BLaER1 (cell line): ENCODE measurements at regions not wholly inside any gene's neighbourhood (a gene's known extent, or its start where the extent isn't known, plus 50 kb on each side); places are given as distances from the start of the nearest gene placed in this dataset.

Experiments used
- H3K27ac ChIP-seq: shearing (Covaris generic); formaldehyde crosslinking; 2 replicates; pipeline ENCODE4 v1.8.1; 2022
- H3K27me3 ChIP-seq: shearing (Covaris generic); formaldehyde crosslinking; 2 replicates; pipeline ENCODE4 v1.8.1; 2022
- H3K36me3 ChIP-seq: shearing (Covaris generic); formaldehyde crosslinking; 2 replicates; pipeline ENCODE4 v1.8.1; 2022
- H3K4me1 ChIP-seq: shearing (Covaris generic); formaldehyde crosslinking; 2 replicates; pipeline ENCODE4 v1.8.1; 2022
- H3K4me2 ChIP-seq: shearing (Covaris generic); formaldehyde crosslinking; 2 replicates; pipeline ENCODE4 v1.8.1; 2022
- H3K4me3 ChIP-seq: shearing (Covaris generic); formaldehyde crosslinking; 2 replicates; pipeline ENCODE4 v1.8.1; 2022
- H3K9ac ChIP-seq: shearing (Covaris generic); formaldehyde crosslinking; 2 replicates; pipeline ENCODE4 v1.8.1; 2022
- H3K9me3 ChIP-seq: shearing (Covaris generic); formaldehyde crosslinking; 2 replicates; pipeline ENCODE4 v1.8.1; 2022
- H4K20me1 ChIP-seq: shearing (Covaris generic); formaldehyde crosslinking; 2 replicates; pipeline ENCODE4 v1.8.1; 2022
- Cebpa-rat ChIP-seq: shearing (Covaris generic); IDR thresholded peaks from 2 replicates; pipeline ENCODE4 v1.8.1; 2022

DNA sequence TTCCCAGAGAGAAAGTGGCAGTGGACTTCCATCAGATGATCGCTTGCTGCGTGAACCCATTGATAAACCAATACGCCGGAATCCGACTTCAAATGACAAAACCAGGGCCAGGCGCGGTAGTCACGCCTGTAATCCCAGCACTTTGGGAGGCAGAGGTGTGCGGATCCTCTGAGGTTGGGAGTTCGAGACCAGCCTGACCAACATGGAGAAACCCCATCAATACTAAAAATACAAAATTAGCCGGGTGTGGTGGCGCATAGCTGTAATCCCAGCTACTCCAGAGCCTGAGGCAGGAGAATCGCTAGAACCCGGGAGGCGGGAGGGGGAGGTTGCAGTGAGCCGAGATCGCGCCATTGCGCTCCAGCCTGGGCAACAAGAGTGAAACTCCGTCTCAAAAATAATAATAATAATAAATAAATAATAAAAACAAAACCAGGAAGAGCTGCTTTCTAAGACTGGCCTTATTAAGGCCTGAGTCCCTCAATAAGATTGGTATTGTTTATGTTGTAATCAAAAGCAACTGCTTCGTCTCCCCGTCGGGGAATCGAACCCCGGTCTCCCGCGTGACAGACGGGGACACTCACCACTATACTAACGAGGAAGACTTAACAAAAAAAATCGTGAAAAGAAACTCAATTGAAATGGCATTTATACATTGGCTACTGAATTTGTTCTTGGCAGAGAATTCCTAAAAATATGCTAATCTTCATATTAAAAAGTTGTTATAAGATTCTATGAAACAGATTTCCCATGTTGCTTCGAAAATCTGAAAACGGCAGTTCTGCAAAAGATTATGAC, 110.2 kb upstream of the ZNF184 start:
- peaks cover 8% of the 10 kb centered on the region; the same call in 1 of the 2 replicates for H3K9me3 ChIP-seq
- H3K4me3 ChIP-seq: no peak overlapping the region
- H3K4me2 ChIP-seq: no peak overlapping the region
- no peak overlapping the region for H3K9ac ChIP-seq
- no peak overlapping the region for H3K27ac ChIP-seq
- H3K4me1 ChIP-seq: no peaks in the 10 kb centered on the region
- no peaks in the 10 kb centered on the region for H3K36me3 ChIP-seq
- no peaks in the 10 kb centered on the region for H3K27me3 ChIP-seq
- TF ChIP-seq Cebpa-rat: no peak
- H4K20me1 ChIP-seq: no peaks in the 10 kb centered on the region

DNA sequence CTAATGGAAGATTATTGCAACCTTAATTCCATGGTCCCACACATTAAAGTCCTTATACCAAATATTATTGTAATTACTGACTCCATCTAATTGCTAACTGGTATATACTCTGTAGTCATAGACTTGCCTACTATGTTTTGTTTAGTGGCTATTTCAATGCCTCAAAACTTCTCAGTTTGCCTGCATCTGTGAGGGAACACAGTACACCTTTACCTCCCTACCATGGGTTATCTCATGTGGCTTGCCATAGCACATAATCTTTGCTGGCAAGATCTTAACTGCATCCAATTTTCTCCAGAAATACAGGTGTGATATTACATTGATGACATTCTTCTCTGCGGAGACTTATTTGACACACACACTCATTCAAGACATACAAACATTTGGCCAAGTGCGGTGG, 107.1 kb upstream of the ZNF184 start:
- no peak overlapping the region for H3K4me2 ChIP-seq
- H3K9me3 ChIP-seq: peaks cover 8% of the 10 kb centered on the region; the same call in 1 of the 2 replicates
- H3K27ac ChIP-seq: no peak overlapping the region

GRCh38 chr6:27577922-27578321, 105.0 kb upstream of the ZNF184 start:
- no peaks in the 10 kb centered on the region for H3K27me3 ChIP-seq
- no peak overlapping the region for H3K9ac ChIP-seq
- H3K27ac ChIP-seq: no peak overlapping the region
- H3K4me3 ChIP-seq: no peak overlapping the region
- TF ChIP-seq Cebpa-rat: no peak
- H4K20me1 ChIP-seq: no peaks in the 10 kb centered on the region
- H3K9me3 ChIP-seq: peaks cover 6% of the 10 kb centered on the region; the same call in 1 of the 2 replicates
- no peak overlapping the region for H3K4me2 ChIP-seq
- no peaks in the 10 kb centered on the region for H3K4me1 ChIP-seq
- H3K36me3 ChIP-seq: no peaks in the 10 kb centered on the region

More for the DNA sequence above, 107.1 kb upstream of the ZNF184 start:
- H3K27me3 ChIP-seq: no peaks in the 10 kb centered on the region
- no peaks in the 10 kb centered on the region for H3K36me3 ChIP-seq
- no peak overlapping the region for H3K9ac ChIP-seq
- no peak overlapping the region for H3K4me3 ChIP-seq
- H3K4me1 ChIP-seq: no peaks in the 10 kb centered on the region
- no peaks in the 10 kb centered on the region for H4K20me1 ChIP-seq
- no peak for TF ChIP-seq Cebpa-rat

DNA sequence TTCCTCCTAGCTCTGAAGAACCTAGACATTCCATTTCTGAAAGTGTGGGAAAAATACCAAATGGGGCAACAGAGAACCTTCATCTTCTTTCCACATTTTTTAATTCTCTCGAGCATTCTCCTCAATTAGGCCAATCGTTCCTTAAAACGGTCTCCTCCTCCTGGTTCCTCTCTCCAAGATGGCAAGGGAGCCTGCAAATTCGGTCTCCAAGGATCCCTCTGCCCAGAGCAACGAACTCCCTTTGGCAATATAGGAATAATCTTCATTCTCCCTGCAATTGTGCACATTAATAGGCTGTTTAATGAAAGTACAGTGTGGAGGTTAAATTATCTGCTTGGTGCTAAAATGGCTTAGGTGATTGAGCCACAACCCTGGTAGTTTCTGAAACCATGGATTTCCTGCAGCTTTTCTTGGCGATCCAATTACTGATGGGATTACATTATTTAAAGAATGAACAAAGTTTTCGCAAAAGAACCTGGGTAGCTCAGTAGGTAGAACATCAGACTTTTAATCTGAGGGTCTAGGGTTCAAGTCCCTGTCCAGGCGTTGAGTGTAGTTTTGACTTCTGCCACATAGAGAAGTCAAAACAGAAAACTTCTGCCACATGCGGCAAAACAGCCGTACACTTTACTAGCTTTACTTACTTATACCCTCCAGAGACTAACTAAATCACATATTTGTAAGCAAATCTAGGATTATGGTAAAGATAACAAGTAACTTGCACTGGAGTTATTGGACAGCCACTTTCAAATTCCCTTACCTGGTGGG, 102.9 kb upstream of the ZNF184 start:
- H3K4me2 ChIP-seq: no peak overlapping the region
- no peak for TF ChIP-seq Cebpa-rat
- H3K9me3 ChIP-seq: no peaks in the 10 kb centered on the region
- no peaks in the 10 kb centered on the region for H4K20me1 ChIP-seq
- no peak overlapping the region for H3K27ac ChIP-seq
- H3K4me1 ChIP-seq: no peaks in the 10 kb centered on the region
- no peak overlapping the region for H3K4me3 ChIP-seq
- H3K9ac ChIP-seq: no peak overlapping the region
- H3K36me3 ChIP-seq: no peaks in the 10 kb centered on the region
- H3K27me3 ChIP-seq: no peaks in the 10 kb centered on the region

DNA sequence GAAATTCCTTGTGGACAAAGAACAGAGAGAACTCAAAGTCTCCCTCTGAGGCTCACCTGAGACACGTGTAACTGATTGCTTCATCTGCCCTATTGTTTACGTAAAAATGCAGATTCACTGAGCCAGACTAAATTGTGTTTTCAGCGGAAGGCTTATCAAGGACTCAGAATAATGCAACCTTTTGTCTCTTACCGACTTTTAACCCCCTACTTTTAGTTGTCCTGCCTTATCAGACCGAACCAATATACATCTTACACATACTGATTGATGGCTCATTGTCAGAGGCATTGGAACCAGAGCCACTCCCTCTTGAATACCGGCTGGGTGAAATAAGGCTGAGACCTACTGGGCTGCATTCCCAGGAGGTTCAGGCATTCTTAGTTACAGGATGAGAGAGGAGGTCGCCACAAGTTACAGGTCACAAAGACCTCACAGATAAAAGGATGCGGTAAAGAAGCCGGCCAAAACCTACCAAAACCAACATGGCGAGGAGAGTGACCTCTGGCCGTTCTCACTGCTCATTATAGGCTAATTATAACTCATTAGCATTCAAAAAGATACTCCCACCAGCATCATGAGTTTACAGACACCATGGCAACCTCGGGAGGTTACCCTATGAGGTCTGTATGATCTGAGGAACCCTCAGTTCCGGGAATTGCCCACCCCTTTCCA, 95.5 kb upstream of the ZNF184 start:
- H3K4me3 ChIP-seq: no peak overlapping the region
- TF ChIP-seq Cebpa-rat: no peak
- no peaks in the 10 kb centered on the region for H4K20me1 ChIP-seq
- H3K4me2 ChIP-seq: no peak overlapping the region
- no peaks in the 10 kb centered on the region for H3K4me1 ChIP-seq
- no peak overlapping the region for H3K27ac ChIP-seq
- no peak overlapping the region for H3K9ac ChIP-seq
- no peaks in the 10 kb centered on the region for H3K36me3 ChIP-seq
- H3K9me3 ChIP-seq: peaks cover 6% of the 10 kb centered on the region; the same call in 1 of the 2 replicates
- H3K27me3 ChIP-seq: no peaks in the 10 kb centered on the region

DNA sequence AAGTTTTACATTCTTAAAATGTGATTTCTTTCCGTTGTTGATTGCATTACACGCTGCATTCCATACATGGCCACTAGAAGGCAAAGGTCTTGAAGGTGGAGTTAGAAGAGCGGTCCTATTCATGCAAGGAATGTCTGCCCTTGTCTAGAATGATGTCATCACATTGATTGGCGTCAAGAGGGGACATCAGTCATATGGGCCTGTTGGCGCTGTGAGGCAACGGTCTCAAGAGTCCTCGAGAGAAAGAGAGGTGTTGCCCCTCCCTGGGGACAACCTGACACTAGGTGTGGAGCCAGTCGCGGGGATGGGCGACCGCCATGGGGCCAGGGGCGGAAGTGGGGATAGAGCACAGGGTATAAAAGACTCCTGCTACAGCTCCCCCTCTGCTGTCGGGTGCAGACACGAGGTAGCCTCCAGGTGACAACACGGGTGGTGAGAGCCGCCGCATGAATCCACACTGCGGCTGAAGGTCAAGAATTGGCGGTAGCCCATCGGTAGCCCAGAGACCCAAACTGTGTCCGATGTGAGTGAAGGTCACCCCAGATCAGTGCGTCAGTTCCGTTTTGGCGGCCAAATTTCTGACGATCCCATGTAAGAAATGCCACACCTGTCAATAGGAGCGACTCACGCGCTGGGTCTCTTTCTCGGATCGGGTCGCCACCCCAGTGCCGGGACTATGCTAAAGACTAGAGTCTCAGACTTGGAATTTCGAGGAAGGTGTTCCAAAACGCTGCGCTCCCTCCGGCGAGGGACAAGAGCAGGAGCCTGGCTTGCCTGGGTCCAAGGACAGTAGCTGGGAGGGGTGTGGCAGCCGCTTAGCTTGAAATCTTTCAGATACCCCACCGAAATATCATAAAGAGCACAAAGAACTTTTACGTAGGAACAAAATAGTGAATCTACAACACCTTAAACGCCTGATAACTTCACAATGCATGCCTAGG, 93.2 kb upstream of the ZNF184 start:
- Histone ChIP-seq H3K4me2 (no peak overlapping the region), H3K4me3 (no peak overlapping the region), H3K9ac (no peak overlapping the region), H4K20me1 (no peaks in the 10 kb centered on the region), H3K27ac (no peak overlapping the region), H3K36me3 (no peaks in the 10 kb centered on the region), H3K9me3 (peaks cover 6% of the 10 kb centered on the region; the same call in 1 of the 2 replicates), H3K4me1 (no peaks in the 10 kb centered on the region), H3K27me3 (no peaks in the 10 kb centered on the region)
- TF ChIP-seq Cebpa-rat: no peak

GRCh38 chr6:27562027-27562410, 89.1 kb upstream of the ZNF184 start:
- Histone ChIP-seq H3K27ac (no peak overlapping the region), H3K9me3 (peaks cover 11% of the 10 kb centered on the region; the same call in 1 of the 2 replicates), H3K4me2 (no peak overlapping the region), H3K4me3 (no peak overlapping the region), H3K36me3 (no peaks in the 10 kb centered on the region), H4K20me1 (no peaks in the 10 kb centered on the region), H3K27me3 (no peaks in the 10 kb centered on the region), H3K4me1 (no peaks in the 10 kb centered on the region), H3K9ac (no peak overlapping the region)
- TF ChIP-seq Cebpa-rat: no peak

GRCh38 chr6:27558028-27558724, 85.3 kb upstream of the ZNF184 start:
- no peak overlapping the region for H3K27ac ChIP-seq
- TF ChIP-seq Cebpa-rat: no peak
- no peak overlapping the region for H3K4me3 ChIP-seq
- peaks cover 5% of the 10 kb centered on the region; the same call in 1 of the 2 replicates for H3K9me3 ChIP-seq
- no peaks in the 10 kb centered on the region for H4K20me1 ChIP-seq
- H3K36me3 ChIP-seq: no peaks in the 10 kb centered on the region
- H3K27me3 ChIP-seq: no peaks in the 10 kb centered on the region
- H3K4me2 ChIP-seq: no peak overlapping the region
- no peaks in the 10 kb centered on the region for H3K4me1 ChIP-seq
- no peak overlapping the region for H3K9ac ChIP-seq

DNA sequence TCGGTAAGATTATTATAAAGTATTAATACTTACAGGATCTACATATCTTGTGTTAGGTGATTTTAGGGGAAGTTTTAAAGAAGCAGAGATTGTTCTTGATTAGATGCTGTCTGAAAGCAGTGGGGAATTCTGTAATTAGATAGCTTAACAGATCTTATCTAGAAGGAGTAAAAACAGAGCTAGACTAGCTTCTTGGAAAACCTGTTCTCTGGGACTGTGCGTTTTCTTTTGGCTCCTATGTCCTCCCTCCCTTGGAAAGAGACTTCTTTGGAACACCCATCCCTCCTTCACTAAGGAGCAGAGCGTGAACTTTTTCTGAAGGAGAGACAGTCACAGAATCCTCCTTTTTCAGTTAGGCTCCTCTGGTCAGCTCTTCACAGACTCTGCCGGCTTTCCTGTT, 83.5 kb upstream of the ZNF184 start:
- Histone ChIP-seq H3K4me1 (no peaks in the 10 kb centered on the region), H3K4me2 (no peak overlapping the region), H3K9me3 (peaks cover 5% of the 10 kb centered on the region; the same call in 1 of the 2 replicates), H4K20me1 (no peaks in the 10 kb centered on the region), H3K9ac (no peak overlapping the region), H3K27me3 (no peaks in the 10 kb centered on the region), H3K4me3 (no peak overlapping the region), H3K27ac (no peak overlapping the region), H3K36me3 (no peaks in the 10 kb centered on the region)
- no peak for TF ChIP-seq Cebpa-rat
